H9 (cell line): ENCODE measurements at regions not wholly inside any gene's neighbourhood (a gene's known extent, or its start where the extent isn't known, plus 50 kb on each side); places are given as distances from the start of the nearest gene placed in this dataset.

ENCODE experiments used
- DNase-seq: peaks from one replicate; pipeline ENCODE4 v3.0.0-alpha.2; 2017
- H2AFZ ChIP-seq: one replicate; pipeline ENCODE4 v1.6.1; 2013; ENCODE audit warnings: mild to moderate bottlenecking, low read length, control low read depth, moderate library complexity
- H2AK5ac ChIP-seq: 2 replicates; pipeline ENCODE4 v1.6.1; 2013; ENCODE audit warnings: low read length, control low read depth, mixed read lengths; ENCODE audit not compliant: insufficient read length
- H2BK120ac ChIP-seq: one replicate; pipeline ENCODE4 v1.6.1; 2013; ENCODE audit warnings: low read depth, mild to moderate bottlenecking, low read length, control low read depth, inconsistent platforms; ENCODE audit not compliant: poor library complexity, severe bottlenecking
- H2BK12ac ChIP-seq: 2 replicates; pipeline ENCODE4 v1.6.1; 2013; ENCODE audit warnings: low read length, control low read depth, mixed read lengths, low read depth; ENCODE audit not compliant: insufficient read length
- H2BK15ac ChIP-seq: 2 replicates; pipeline ENCODE4 v1.6.1; 2013; ENCODE audit warnings: low read depth, low read length, control low read depth
- H2BK20ac ChIP-seq: one replicate; pipeline ENCODE4 v1.6.1; 2013; ENCODE audit warnings: low read depth, mild to moderate bottlenecking, low read length, control low read depth, inconsistent platforms; ENCODE audit not compliant: poor library complexity, severe bottlenecking
- H2BK5ac ChIP-seq: 2 replicates; pipeline ENCODE4 v1.6.1; 2013; ENCODE audit warnings: low read length, control low read depth, mixed read lengths; ENCODE audit not compliant: insufficient read length
- H3K14ac ChIP-seq: 2 replicates; pipeline ENCODE4 v1.6.1; 2013; ENCODE audit warnings: low read length, control low read depth; ENCODE audit not compliant: insufficient read depth
- H3K18ac ChIP-seq: 2 replicates; pipeline ENCODE4 v1.6.1; 2013; ENCODE audit warnings: low read depth, mild to moderate bottlenecking, mixed read lengths, low read length, control low read depth; ENCODE audit not compliant: insufficient read length
- H3K23ac ChIP-seq: 2 replicates; pipeline ENCODE4 v1.6.1; 2013; ENCODE audit warnings: low read length, control low read depth, mixed read lengths, low read depth; ENCODE audit not compliant: insufficient read length
- H3K23me2 ChIP-seq: 2 replicates; pipeline ENCODE4 v1.6.1; 2013; ENCODE audit warnings: low read depth, mild to moderate bottlenecking, mixed read lengths, low read length, control low read depth; ENCODE audit not compliant: insufficient read length, poor library complexity, severe bottlenecking
- H3K27ac ChIP-seq: 2 replicates; pipeline ENCODE4 v1.5.1; 2013; ENCODE audit warnings: low read length, control low read depth, mixed read lengths, low read depth; ENCODE audit not compliant: insufficient read length
- H3K27me3 ChIP-seq: 2 replicates; pipeline ENCODE4 v1.6.1; 2013; ENCODE audit warnings: low read length, control low read depth, inconsistent platforms; ENCODE audit not compliant: insufficient read depth
- H3K4ac ChIP-seq: 2 replicates; pipeline ENCODE4 v1.6.1; 2013; ENCODE audit warnings: low read depth, mild to moderate bottlenecking, control low read depth, inconsistent platforms, low read length, moderate library complexity
- H3K4me1 ChIP-seq: 2 replicates; pipeline ENCODE4 v1.6.1; 2013; ENCODE audit warnings: low read length, control low read depth, inconsistent platforms; ENCODE audit not compliant: insufficient read depth
- H3K4me2 ChIP-seq: 2 replicates; pipeline ENCODE4 v1.6.1; 2013; ENCODE audit warnings: low read length, control low read depth, mixed read lengths; ENCODE audit not compliant: insufficient read length, insufficient read depth
- H3K56ac ChIP-seq: 2 replicates; pipeline ENCODE4 v1.6.1; 2013; ENCODE audit warnings: low read depth, mild to moderate bottlenecking, mixed read lengths, low read length, control low read depth; ENCODE audit not compliant: insufficient read length
- H3K79me1 ChIP-seq: 2 replicates; pipeline ENCODE4 v1.6.1; 2013; ENCODE audit warnings: low read depth, mild to moderate bottlenecking, moderate library complexity, low read length, control low read depth, inconsistent platforms; ENCODE audit not compliant: insufficient read depth, poor library complexity, severe bottlenecking
- H3K79me2 ChIP-seq: 2 replicates; pipeline ENCODE4 v1.6.1; 2013; ENCODE audit warnings: low read length, control low read depth, inconsistent platforms; ENCODE audit not compliant: insufficient read depth
- H3K9ac ChIP-seq: 2 replicates; pipeline ENCODE4 v1.6.1; 2013; ENCODE audit warnings: low read length, control low read depth, mixed read lengths; ENCODE audit not compliant: insufficient read length; ENCODE audit errors: extremely low read depth
- H3K9me3 ChIP-seq: one replicate; pipeline ENCODE4 v1.6.1; 2013; ENCODE audit warnings: low read depth, low read length, inconsistent platforms; ENCODE audit not compliant: control insufficient read depth
- H3T11ph ChIP-seq: one replicate; pipeline ENCODE4 v1.6.1; 2013; ENCODE audit warnings: mild to moderate bottlenecking, low read length, control low read depth, inconsistent platforms
- H4K20me1 ChIP-seq: one replicate; pipeline ENCODE4 v1.6.1; 2013; ENCODE audit not compliant: control insufficient read depth, insufficient read length, insufficient read depth
- H4K5ac ChIP-seq: 2 replicates; pipeline ENCODE4 v1.6.1; 2013; ENCODE audit warnings: low read depth, mild to moderate bottlenecking, mixed read lengths, low read length, control low read depth; ENCODE audit not compliant: insufficient read length
- H4K8ac ChIP-seq: replicated peaks from 2 replicates; pipeline ENCODE4 v1.6.1; 2013; ENCODE audit warnings: low read length, control low read depth, mixed read lengths, low read depth; ENCODE audit not compliant: insufficient read length
- H4K91ac ChIP-seq: 2 replicates; pipeline ENCODE4 v1.6.1; 2013; ENCODE audit warnings: low read depth, mild to moderate bottlenecking, moderate library complexity, mixed read lengths, low read length, control low read depth; ENCODE audit not compliant: insufficient read length
- H3K27ac Mint-ChIP-seq, 3 experiments: 2 replicates in 2 of 3; 3 replicates in 1 of 3; pipeline ENCODE4 v1.8.0; 2020 to 2021; ENCODE audit warnings: mixed read lengths in 3 of 3, mild to moderate bottlenecking in 1 of 3, moderate library complexity in 1 of 3
- H3K27me3 Mint-ChIP-seq: 2 replicates; pipeline ENCODE4 v1.8.0; 2021; ENCODE audit warnings: low read depth, mild to moderate bottlenecking, moderate library complexity, mixed read lengths
- H3K36me3 Mint-ChIP-seq, 3 experiments: 2 replicates in 2 of 3; 3 replicates in 1 of 3; pipeline ENCODE4 v1.8.0; 2020 to 2021; ENCODE audit warnings: low read depth in 3 of 3, mixed read lengths in 3 of 3; ENCODE audit not compliant: insufficient read depth in 1 of 3
- H3K4me1 Mint-ChIP-seq, 2 experiments: 2 replicates each; pipeline ENCODE4 v1.8.0; 2020; ENCODE audit warnings: mixed read lengths in 2 of 2
- H3K4me3 Mint-ChIP-seq, 2 experiments: 2 replicates in 1 of 2; 3 replicates in 1 of 2; pipeline ENCODE4 v1.8.0; 2020 to 2021; ENCODE audit warnings: mild to moderate bottlenecking in 2 of 2, mixed read lengths in 2 of 2, moderate library complexity in 1 of 2
- H3K9me3 Mint-ChIP-seq, 2 experiments: 2 replicates in 1 of 2; 3 replicates in 1 of 2; pipeline ENCODE4 v1.8.0; 2020; ENCODE audit warnings: mild to moderate bottlenecking in 2 of 2, mixed read lengths in 2 of 2, moderate library complexity in 1 of 2
- TF ChIP-seq, protein P1 (sequence below): fragments of 200-600 bp; sonication (generic); conservative IDR thresholded peaks from 3 replicates; pipeline ENCODE4 v1.8.0; 2021; ENCODE audit warnings: antibody characterized with exemption, mild to moderate bottlenecking

DNA sequence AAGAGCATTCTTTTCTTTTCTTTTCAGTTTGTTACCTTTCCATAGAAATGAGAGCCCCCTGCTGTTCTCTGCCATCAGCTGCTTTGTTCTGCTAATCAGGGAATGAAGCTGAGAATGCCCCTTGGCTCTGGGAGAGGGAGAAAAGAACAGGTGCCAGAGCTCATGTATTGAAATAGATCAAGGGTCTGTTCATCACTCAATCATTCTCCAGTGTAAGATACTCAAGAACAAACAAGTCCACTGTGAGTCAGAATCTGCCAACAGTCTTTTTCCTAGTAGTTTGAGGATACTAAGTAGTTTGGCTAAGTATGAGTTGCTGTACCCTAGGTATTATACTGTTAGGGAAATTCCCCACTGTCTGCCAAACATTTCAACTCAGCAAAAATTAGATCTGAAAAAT is 144.3 kb downstream of the RTL3 start:
- Histone ChIP-seq H2AK5ac (no peak overlapping the region), H3K18ac (no peak overlapping the region), H4K20me1 (no peaks in the 10 kb centered on the region), H2BK12ac (no peak overlapping the region), H3K14ac (no peak overlapping the region), H3K9ac (no peak overlapping the region), H3K27me3 (no peaks in the 10 kb centered on the region), H2BK5ac (no peak overlapping the region), H3K4me2 (no peak overlapping the region), H4K91ac (no peak overlapping the region), H3K4me1 (peaks cover 7% of the 10 kb centered on the region; the same call in 1 of the 2 replicates), H3T11ph (no peak overlapping the region), H3K23ac (no peak overlapping the region), H2BK120ac (no peak overlapping the region), H3K27ac (peak overlapping the region; percentile 98), H3K56ac (no peak overlapping the region), H3K79me1 (no peaks in the 10 kb centered on the region), H2AFZ (no peak overlapping the region), H2BK15ac (no peak overlapping the region), H3K79me2 (no peaks in the 10 kb centered on the region), H3K4ac (no peak overlapping the region), H2BK20ac (no peak overlapping the region), H4K5ac (no peak overlapping the region), H3K23me2 (no peaks in the 10 kb centered on the region), H3K9me3 (no peaks in the 10 kb centered on the region), H4K8ac (no peak overlapping the region)
- TF ChIP-seq, protein P1, sequence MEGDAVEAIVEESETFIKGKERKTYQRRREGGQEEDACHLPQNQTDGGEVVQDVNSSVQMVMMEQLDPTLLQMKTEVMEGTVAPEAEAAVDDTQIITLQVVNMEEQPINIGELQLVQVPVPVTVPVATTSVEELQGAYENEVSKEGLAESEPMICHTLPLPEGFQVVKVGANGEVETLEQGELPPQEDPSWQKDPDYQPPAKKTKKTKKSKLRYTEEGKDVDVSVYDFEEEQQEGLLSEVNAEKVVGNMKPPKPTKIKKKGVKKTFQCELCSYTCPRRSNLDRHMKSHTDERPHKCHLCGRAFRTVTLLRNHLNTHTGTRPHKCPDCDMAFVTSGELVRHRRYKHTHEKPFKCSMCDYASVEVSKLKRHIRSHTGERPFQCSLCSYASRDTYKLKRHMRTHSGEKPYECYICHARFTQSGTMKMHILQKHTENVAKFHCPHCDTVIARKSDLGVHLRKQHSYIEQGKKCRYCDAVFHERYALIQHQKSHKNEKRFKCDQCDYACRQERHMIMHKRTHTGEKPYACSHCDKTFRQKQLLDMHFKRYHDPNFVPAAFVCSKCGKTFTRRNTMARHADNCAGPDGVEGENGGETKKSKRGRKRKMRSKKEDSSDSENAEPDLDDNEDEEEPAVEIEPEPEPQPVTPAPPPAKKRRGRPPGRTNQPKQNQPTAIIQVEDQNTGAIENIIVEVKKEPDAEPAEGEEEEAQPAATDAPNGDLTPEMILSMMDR = no peak
- H3K9me3 Mint-ChIP-seq = peaks cover 64 to 73% of the 10 kb centered on the region in 2 experiments
- H3K36me3 Mint-ChIP-seq = peaks cover 10 to 23% (median 20%) of the 10 kb centered on the region in 3 experiments
- no peaks in the 10 kb centered on the region for H3K27me3 Mint-ChIP-seq
- H3K4me3 Mint-ChIP-seq = peak overlapping the region in 1 of 2 experiments; percentile 50; a peak in 1 of 5 replicates
- DNase-seq = peak; percentile 76
- peak overlapping the region; percentile 95 to 98 (median 97); a peak in 6 of 7 replicates for H3K27ac Mint-ChIP-seq
- H3K4me1 Mint-ChIP-seq = peaks cover 25 to 27% of the 10 kb centered on the region in 2 experiments
